ENCODE measurements at regions not wholly inside any gene's neighbourhood (a gene's known extent, or its start where the extent isn't known, plus 50 kb on each side); places are given as distances from the start of the nearest gene placed in this dataset.

DNA sequence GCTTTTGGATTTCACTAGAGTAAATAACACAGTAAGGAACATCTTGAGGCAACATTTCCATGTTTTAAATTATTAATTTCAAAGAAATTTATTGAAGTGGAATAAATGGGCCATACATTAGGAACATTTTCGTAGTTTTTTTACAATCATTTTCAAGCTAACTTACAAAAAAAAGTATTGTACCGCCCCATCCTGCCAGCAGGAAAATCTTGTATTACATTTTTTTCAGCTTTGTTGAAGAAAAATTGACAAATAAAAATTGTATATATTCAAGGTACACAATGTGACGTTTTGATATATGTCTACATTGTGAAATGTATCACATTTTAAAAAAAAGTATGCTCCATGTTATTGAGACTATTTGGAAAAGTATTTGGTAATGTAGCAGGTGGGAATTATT, 1001.9 kb upstream of the NR2F2 start:
- no peak overlapping the region for H3K4me3 ChIP-seq (ENCODE audit: low read depth, low read length)
- TF ChIP-seq, protein P1, sequence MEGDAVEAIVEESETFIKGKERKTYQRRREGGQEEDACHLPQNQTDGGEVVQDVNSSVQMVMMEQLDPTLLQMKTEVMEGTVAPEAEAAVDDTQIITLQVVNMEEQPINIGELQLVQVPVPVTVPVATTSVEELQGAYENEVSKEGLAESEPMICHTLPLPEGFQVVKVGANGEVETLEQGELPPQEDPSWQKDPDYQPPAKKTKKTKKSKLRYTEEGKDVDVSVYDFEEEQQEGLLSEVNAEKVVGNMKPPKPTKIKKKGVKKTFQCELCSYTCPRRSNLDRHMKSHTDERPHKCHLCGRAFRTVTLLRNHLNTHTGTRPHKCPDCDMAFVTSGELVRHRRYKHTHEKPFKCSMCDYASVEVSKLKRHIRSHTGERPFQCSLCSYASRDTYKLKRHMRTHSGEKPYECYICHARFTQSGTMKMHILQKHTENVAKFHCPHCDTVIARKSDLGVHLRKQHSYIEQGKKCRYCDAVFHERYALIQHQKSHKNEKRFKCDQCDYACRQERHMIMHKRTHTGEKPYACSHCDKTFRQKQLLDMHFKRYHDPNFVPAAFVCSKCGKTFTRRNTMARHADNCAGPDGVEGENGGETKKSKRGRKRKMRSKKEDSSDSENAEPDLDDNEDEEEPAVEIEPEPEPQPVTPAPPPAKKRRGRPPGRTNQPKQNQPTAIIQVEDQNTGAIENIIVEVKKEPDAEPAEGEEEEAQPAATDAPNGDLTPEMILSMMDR (IDR thresholded peaks at IDR 0.05; ENCODE audit: borderline replicate concordance, insufficient read depth, low read depth, low read length), result no peak

DNA sequence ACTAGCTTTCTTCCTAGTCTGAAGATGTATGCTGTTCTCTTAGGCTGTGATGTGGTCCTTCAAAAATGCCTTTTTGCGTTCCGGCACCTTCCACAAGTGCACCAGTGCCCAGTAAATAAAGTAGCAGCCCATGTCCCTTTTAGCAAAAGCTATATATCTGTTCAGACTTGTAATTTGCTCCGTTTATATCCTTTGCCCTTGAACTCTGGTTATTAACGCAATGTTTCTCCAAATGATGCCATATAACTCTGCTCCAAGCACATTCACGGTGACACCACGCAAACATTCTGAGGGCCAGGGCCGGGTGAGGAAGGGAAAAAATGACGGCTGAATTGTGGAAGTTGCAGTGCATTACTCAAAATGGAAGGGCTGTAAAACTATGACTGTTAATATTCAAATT, 1001.1 kb upstream of the NR2F2 start:
- TF ChIP-seq, protein P1 (IDR thresholded peaks at IDR 0.05; ENCODE audit: borderline replicate concordance, insufficient read depth, low read depth, low read length), result no peak
- no peak overlapping the region for H3K4me3 ChIP-seq (ENCODE audit: low read depth, low read length)

DNA sequence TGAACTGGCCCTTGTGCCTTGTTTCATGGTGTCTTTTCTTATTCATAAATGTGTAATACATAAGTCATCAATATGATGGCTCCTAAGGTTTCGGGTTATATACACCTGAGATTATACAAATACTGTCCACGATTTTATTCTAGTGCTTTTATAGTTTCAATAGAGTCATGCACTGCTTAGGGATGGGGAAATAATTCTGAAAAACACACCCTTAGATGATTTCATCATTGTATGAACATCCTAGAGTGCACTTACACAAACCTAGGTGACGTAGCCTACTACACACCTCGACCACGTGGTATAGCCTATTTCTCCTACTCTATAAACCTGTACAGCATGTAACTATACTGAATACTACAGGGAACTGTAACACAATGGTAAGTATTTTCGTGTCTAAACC, 988.8 kb upstream of the NR2F2 start:
- H3K4me3 ChIP-seq (ENCODE audit: low read depth, low read length), result no peak overlapping the region
- TF ChIP-seq, protein P1 (IDR thresholded peaks at IDR 0.05; ENCODE audit: borderline replicate concordance, insufficient read depth, low read depth, low read length), result no peak

DNA sequence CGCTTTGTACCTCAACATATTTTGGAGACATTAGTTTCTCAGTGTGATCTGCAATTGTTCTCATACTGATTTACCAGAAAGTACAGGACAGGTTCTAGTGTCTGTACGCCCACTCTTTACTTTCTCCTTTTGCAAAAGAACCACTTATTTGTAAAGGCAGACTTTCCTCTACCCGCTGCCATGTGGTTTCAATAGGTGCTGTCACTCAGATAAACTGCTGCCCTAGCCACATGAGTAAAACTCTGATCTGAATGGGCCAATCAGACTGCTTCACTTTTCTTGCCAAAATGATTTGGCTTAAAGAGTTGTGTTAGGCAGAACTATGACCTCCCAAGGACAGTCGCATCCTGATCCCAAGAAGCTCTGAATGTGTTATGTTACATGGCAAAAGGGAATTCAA, 984.6 kb upstream of the NR2F2 start:
- TF ChIP-seq, protein P1 (IDR thresholded peaks at IDR 0.05; ENCODE audit: borderline replicate concordance, insufficient read depth, low read depth, low read length), result no peak

DNA sequence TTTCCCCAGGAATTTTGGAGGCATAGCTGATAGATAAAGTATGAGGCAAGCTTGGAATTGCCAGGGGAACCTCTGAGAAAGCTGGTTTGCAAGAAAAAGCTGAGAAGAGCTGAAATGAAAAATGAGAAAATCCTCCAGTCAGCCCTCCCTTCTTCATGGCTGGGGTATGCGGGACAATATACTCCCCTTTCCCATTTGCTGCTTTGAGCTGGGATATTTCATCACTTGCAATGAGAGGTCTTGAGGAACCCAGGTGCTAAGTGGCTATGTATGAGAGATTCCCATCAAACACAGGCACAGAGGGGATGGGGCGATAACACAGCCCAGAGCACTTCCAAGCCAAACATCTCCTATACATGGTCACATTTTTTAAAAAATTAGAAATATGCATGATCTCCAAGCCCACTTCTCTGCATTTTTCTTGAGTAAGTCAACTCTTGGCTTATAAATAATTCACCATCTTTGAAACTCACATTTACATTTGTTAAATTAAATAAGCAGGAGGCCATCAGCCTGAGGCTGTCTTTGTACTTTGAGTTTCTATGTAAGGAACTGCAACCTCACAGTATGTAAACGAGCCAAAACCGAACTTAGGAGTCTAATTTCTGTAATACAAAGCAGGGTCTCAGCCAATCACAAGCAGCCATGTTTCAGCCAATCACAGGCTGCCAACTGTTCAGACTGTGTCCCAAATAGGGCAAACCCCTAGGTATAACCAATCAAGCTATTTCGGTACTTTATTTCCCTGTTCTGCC, 983.6 kb upstream of the NR2F2 start:
- TF ChIP-seq, protein P1 (IDR thresholded peaks at IDR 0.05; ENCODE audit: borderline replicate concordance, insufficient read depth, low read depth, low read length), result no peak
- no peak overlapping the region for H3K4me3 ChIP-seq (ENCODE audit: low read depth, low read length)

More for the DNA sequence above, 984.6 kb upstream of the NR2F2 start:
- no peak overlapping the region for H3K4me3 ChIP-seq (ENCODE audit: low read depth, low read length)

DNA sequence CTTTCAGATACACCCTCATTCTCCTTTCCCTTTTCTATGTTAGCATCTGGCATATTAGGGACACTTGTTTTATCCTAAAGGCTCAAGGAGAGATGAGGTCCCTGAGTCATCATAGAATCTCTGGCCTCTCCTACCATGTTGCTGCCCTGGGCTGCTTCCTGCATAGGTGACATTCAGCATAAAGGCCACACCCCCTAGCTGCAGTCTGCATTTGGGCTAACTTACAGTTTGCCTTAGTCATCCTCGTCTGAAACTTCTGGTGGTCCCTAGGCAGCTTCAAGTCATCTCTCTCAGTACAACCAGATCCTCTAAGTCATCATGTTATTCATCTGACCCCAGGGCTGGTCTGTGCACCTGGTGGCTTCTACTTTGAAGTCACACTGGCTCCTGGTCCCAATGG, 982.7 kb upstream of the NR2F2 start:
- H3K4me3 ChIP-seq (ENCODE audit: low read depth, low read length), result no peak overlapping the region

DNA sequence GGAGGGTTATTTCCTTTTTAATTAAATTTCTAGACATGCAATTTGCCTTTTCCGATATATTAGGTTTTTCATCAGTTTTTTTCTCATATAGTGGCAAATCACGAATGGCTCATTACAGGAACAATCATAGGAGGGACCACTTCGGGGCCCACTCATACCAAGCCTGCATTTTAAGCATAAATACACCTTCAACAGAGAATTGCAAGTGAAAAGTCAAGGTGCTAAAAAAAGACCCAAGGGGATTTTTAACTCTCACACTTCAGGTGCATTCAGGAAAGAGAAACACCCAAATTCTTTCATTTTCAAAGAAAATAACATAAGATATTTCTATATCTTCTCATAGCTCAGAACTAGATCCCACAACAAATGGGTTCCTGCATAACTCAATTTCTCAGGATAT, 979.6 kb upstream of the NR2F2 start:
- TF ChIP-seq, protein P1 (IDR thresholded peaks at IDR 0.05; ENCODE audit: borderline replicate concordance, insufficient read depth, low read depth, low read length), result no peak
- H3K4me3 ChIP-seq (ENCODE audit: low read depth, low read length), result no peak overlapping the region

More for the DNA sequence above, 982.7 kb upstream of the NR2F2 start:
- TF ChIP-seq, protein P1 (IDR thresholded peaks at IDR 0.05; ENCODE audit: borderline replicate concordance, insufficient read depth, low read depth, low read length), result no peak
